Endothelial cell of umbilical vein (primary cell): ENCODE measurements at regions not wholly inside any gene's neighbourhood (a gene's known extent, or its start where the extent isn't known, plus 50 kb on each side); places are given as distances from the start of the nearest gene placed in this dataset.

Source experiments
- BruUV-seq: library from RNA; stranded (reverse); fragments of 400-500 nt; replicated peaks from 2 replicates; lab custom pipeline; 2021; lab: Mats Ljungman, UMichigan
- CTCF ChIA-PET: fragments of 300-600, 350-600 bp; sonication (Branson Sonifier 250); formaldehyde crosslinking; loops from one replicate; lab custom pipeline; 2021; ENCODE audit warnings: antibody characterized with exemption, inconsistent platforms; lab: Charles Lee
- POLR2A ChIA-PET: fragments of 300-600, 350-600 bp; sonication (Branson Sonifier 250); formaldehyde crosslinking; loops from one replicate; lab custom pipeline; 2021; ENCODE audit warnings: antibody characterized with exemption, inconsistent platforms; lab: Charles Lee
- DNase-seq: peaks from one replicate; pipeline ENCODE4 v3.0.0-alpha.2; 2011; ENCODE audit warnings: low read depth, low spot score
- FAIRE-seq: peaks from 2 replicates; lab custom pipeline; 2011; peaks lifted over from hg19 to GRCh38; lab: Jason Lieb, UNC
- H2AFZ ChIP-seq: 2 replicates; pipeline ENCODE4 v1.6.0; 2012; ENCODE audit warnings: low read depth, low read length, control low read depth, inconsistent platforms
- H3K27ac ChIP-seq: 2 replicates; pipeline ENCODE4 v1.5.1; 2011; ENCODE audit warnings: low read depth, mild to moderate bottlenecking, control low read depth, low read length, moderate library complexity; ENCODE audit not compliant: insufficient read depth
- H3K27me3 ChIP-seq, 2 experiments: 2 replicates each; pipeline versions ENCODE4 v1.6.0 to v1.6.1; 2011; ENCODE audit warnings: low read length in 2 of 2, mixed read lengths in 1 of 2; ENCODE audit not compliant: control insufficient read depth in 2 of 2, insufficient read depth in 2 of 2
- H3K36me3 ChIP-seq, 2 experiments: 2 replicates in 1 of 2; 3 replicates in 1 of 2; pipeline ENCODE4 v1.5.1; 2011; ENCODE audit warnings: low read length in 2 of 2, mild to moderate bottlenecking in 1 of 2, moderate library complexity in 1 of 2; ENCODE audit not compliant: control insufficient read depth in 2 of 2, insufficient read depth in 2 of 2; ENCODE audit errors: extremely low read depth in 1 of 2
- H3K4me1 ChIP-seq: 3 replicates; pipeline ENCODE4 v1.5.1; 2011; ENCODE audit warnings: mild to moderate bottlenecking, low read length; ENCODE audit not compliant: control insufficient read depth, insufficient read depth; ENCODE audit errors: extremely low read depth
- H3K4me2 ChIP-seq: 2 replicates; pipeline ENCODE4 v1.6.1; 2011; ENCODE audit warnings: low read length, control low read depth, mixed read lengths; ENCODE audit not compliant: insufficient read depth
- H3K4me3 ChIP-seq, 3 experiments: fragments of 200-600 bp in 1 of 3; sonication (generic), shearing (Covaris generic) in 1 of 3; replicated peaks in 1 of 3; 2 replicates each; pipeline ENCODE4 v1.5.1; 2011 to 2016; ENCODE audit warnings: control low read depth in 3 of 3, low read length in 3 of 3, mild to moderate bottlenecking in 2 of 3, inconsistent platforms in 1 of 3, low read depth in 1 of 3, moderate library complexity in 1 of 3; ENCODE audit not compliant: insufficient read depth in 1 of 3
- H3K79me2 ChIP-seq: 2 replicates; pipeline ENCODE4 v1.6.0; 2012; ENCODE audit warnings: low read length, inconsistent platforms; ENCODE audit not compliant: control insufficient read depth, insufficient read depth
- H3K9ac ChIP-seq: replicated peaks from 2 replicates; pipeline ENCODE3; 2011; ENCODE audit warnings: low read length, control low read depth; ENCODE audit not compliant: insufficient read depth; ENCODE audit errors: extremely low read depth
- H3K9me1 ChIP-seq: replicated peaks from 3 replicates; pipeline ENCODE4 v1.6.0; 2011; ENCODE audit warnings: mild to moderate bottlenecking, low read length; ENCODE audit not compliant: control insufficient read depth, insufficient read depth; ENCODE audit errors: extremely low read depth
- H3K9me3 ChIP-seq: replicated peaks from 2 replicates; pipeline ENCODE4 v1.5.1; 2012; ENCODE audit warnings: low read length, inconsistent platforms; ENCODE audit not compliant: control insufficient read depth, insufficient read depth
- H4K20me1 ChIP-seq: replicated peaks from 2 replicates; pipeline ENCODE3; 2011; ENCODE audit warnings: mild to moderate bottlenecking, low read length; ENCODE audit not compliant: control insufficient read depth, insufficient read depth; ENCODE audit errors: extremely low read depth
- CTCF ChIP-seq, 2 donors: IDR thresholded peaks; 1 replicate in 1 of 2; 2 replicates in 1 of 2; pipeline ENCODE4 v1.5.1; 2011; ENCODE audit warnings: low read length in 2 of 2, mild to moderate bottlenecking in 2 of 2, moderate library complexity in 2 of 2, control low read depth in 1 of 2, inconsistent platforms in 1 of 2, low read depth in 1 of 2; ENCODE audit not compliant: insufficient read depth in 1 of 2; ENCODE audit errors: extremely low read depth in 1 of 2
- EZH2 ChIP-seq: IDR thresholded peaks from 2 replicates; pipeline ENCODE4 v1.6.1; 2012; ENCODE audit warnings: borderline replicate concordance, low read depth, mild to moderate bottlenecking, moderate library complexity, low read length, inconsistent platforms; ENCODE audit not compliant: severe bottlenecking
- FOS ChIP-seq: IDR thresholded peaks from 2 replicates; pipeline ENCODE4 v1.6.1; 2011; ENCODE audit warnings: mild to moderate bottlenecking, low read length, moderate library complexity, borderline replicate concordance; ENCODE audit not compliant: insufficient read depth
- GATA2 ChIP-seq: IDR thresholded peaks from 2 replicates; pipeline ENCODE4 v1.7.0; 2011; ENCODE audit warnings: low read depth, mild to moderate bottlenecking, moderate library complexity, mixed read lengths, low read length; ENCODE audit not compliant: insufficient read length, insufficient read depth
- JUN ChIP-seq: IDR thresholded peaks from 2 replicates; pipeline ENCODE4 v1.6.1; 2011; ENCODE audit warnings: borderline replicate concordance, low read depth; ENCODE audit not compliant: insufficient read length, insufficient read depth
- MAX ChIP-seq: IDR thresholded peaks from 2 replicates; pipeline ENCODE4 v1.6.1; 2011; ENCODE audit not compliant: insufficient read depth, insufficient read length
- MYC ChIP-seq: IDR thresholded peaks from one replicate; pipeline ENCODE4 v1.6.1; 2011; ENCODE audit warnings: mild to moderate bottlenecking, low read depth, low read length
- POLR2A ChIP-seq: IDR thresholded peaks from 2 replicates; pipeline ENCODE4 v1.6.1; 2012; ENCODE audit warnings: low read depth, mild to moderate bottlenecking, control low read depth, low read length
- POLR2AphosphoS5 ChIP-seq: IDR thresholded peaks from 2 replicates; pipeline ENCODE4 v1.6.1; 2012; ENCODE audit warnings: low read depth, mild to moderate bottlenecking, control low read depth, low read length, moderate library complexity; ENCODE audit not compliant: insufficient read depth
- dilution Hi-C: fragments of 300-500 bp; cut with MboI; formaldehyde crosslinking; loops from one replicate; pipeline ENCODE4 v1.15.0; 2019; ENCODE audit warnings: low sequenced_read_pairs; ENCODE audit not compliant: extremely low pct_ligation_motif_present
- intact Hi-C: fragments of 100-400 bp; cut with micrococcal nuclease; formaldehyde crosslinking; loops from one replicate; pipeline ENCODE4 v1.10.0; 2022

- Histone ChIP-seq H3K79me2 (no peaks in the 10 kb centered on the region), H3K9ac (no peak overlapping the region), H2AFZ (no peak overlapping the region), H3K36me3 (no peaks in the 10 kb centered on the region), H3K9me1 (no peaks in the 10 kb centered on the region), H3K9me3 (no peaks in the 10 kb centered on the region), H3K4me3 (no peak overlapping the region), H4K20me1 (no peaks in the 10 kb centered on the region), H3K4me1 (no peaks in the 10 kb centered on the region), H3K27me3 (no peaks in the 10 kb centered on the region), H3K4me2 (no peak overlapping the region), H3K27ac (no peak overlapping the region)
- dilution Hi-C loops (no loop called here), intact Hi-C loops (no loop called here)
- ChIA-PET CTCF (interaction anchor here (1.9 kb wide), 1 partner anchor 9 kb away, joined by 4 read pairs; no protein-coding TSS in a partner anchor), POLR2A (no interaction called here)
- DNase-seq = no peak
- TF ChIP-seq FOS (no peak), EZH2 (no peak), CTCF (IDR thresholded peaks at IDR 0.05; ENCODE audit: extremely low read depth in 1 of 2, insufficient read depth in 1 of 2, low read depth in 1 of 2, low read length in 2 of 2) (no peak), MAX (no peak), POLR2A (no peak), JUN (no peak), GATA2 (no peak), POLR2AphosphoS5 (no peak), MYC (no peak)
- no TSS peak for BruUV-seq
- FAIRE-seq = no peak
Measured at GRCh38 chr9:99506747-99507348, 284.8 kb downstream of the SEC61B start.
